GM23338 (cell line): ENCODE measurements at regions not wholly inside any gene's neighbourhood (a gene's known extent, or its start where the extent isn't known, plus 50 kb on each side); places are given as distances from the start of the nearest gene placed in this dataset.

Experiments used
- ATAC-seq: fragments of 200-7000 bp; cut with Tn5 transposase; 3 replicates; pipeline ENCODE4 v1.9.1; 2020
- DNase-seq: peaks from one replicate; pipeline ENCODE4 v3.0.0-alpha.2; 2015; ENCODE audit warnings: low spot score
- H2AFZ ChIP-seq: fragments of 200-600 bp; sonication (generic); 2 replicates; pipeline ENCODE4 v1.8.0; 2016; ENCODE audit warnings: antibody characterized with exemption, mild to moderate bottlenecking, moderate library complexity
- H3F3A ChIP-seq: fragments of 200-600 bp; sonication (generic); replicated peaks from 2 replicates; pipeline ENCODE4 v1.8.0; 2017; ENCODE audit warnings: antibody characterized with exemption, mixed run types, low read depth
- H3K27ac ChIP-seq: fragments of 200-600 bp; sonication (generic); 2 replicates; pipeline ENCODE4 v1.6.1; 2016; ENCODE audit warnings: low read depth
- H3K27me3 ChIP-seq: fragments of 200-600 bp; sonication (generic); 2 replicates; pipeline ENCODE4 v1.8.0; 2016; ENCODE audit warnings: mild to moderate bottlenecking, mixed run types, moderate library complexity; ENCODE audit not compliant: insufficient read depth
- H3K36me3 ChIP-seq: fragments of 200-600 bp; sonication (generic); 2 replicates; pipeline ENCODE4 v1.8.0; 2016; ENCODE audit warnings: mild to moderate bottlenecking; ENCODE audit not compliant: insufficient read depth
- H3K4me1 ChIP-seq: fragments of 200-600 bp; sonication (generic); 2 replicates; pipeline ENCODE4 v1.8.0; 2016; ENCODE audit warnings: mild to moderate bottlenecking, moderate library complexity; ENCODE audit not compliant: insufficient read depth
- H3K4me2 ChIP-seq: fragments of 200-600 bp; sonication (generic); 2 replicates; pipeline ENCODE4 v1.7.1; 2017; ENCODE audit warnings: mixed run types
- H3K4me3 ChIP-seq: fragments of 200-600 bp; sonication (generic); 2 replicates; pipeline ENCODE4 v1.6.1; 2016; ENCODE audit warnings: mixed run types
- H3K79me2 ChIP-seq: fragments of 200-600 bp; sonication (generic); replicated peaks from 2 replicates; pipeline ENCODE4 v1.8.0; 2017; ENCODE audit warnings: mild to moderate bottlenecking; ENCODE audit not compliant: insufficient read depth
- H3K9me2 ChIP-seq: fragments of 200-600 bp; sonication (generic); 2 replicates; pipeline ENCODE4 v1.8.0; 2017; ENCODE audit not compliant: insufficient read depth
- H4K20me1 ChIP-seq: fragments of 200-600 bp; sonication (generic); replicated peaks from 2 replicates; pipeline ENCODE4 v1.8.0; 2017; ENCODE audit warnings: mild to moderate bottlenecking; ENCODE audit not compliant: insufficient read depth
- H3K27ac Mint-ChIP-seq: 2 replicates; pipeline ENCODE4 v1.8.0; 2020; ENCODE audit warnings: inconsistent platforms, mild to moderate bottlenecking, moderate library complexity, mixed read lengths
- H3K27me3 Mint-ChIP-seq: 3 replicates; pipeline ENCODE4 v1.8.0; 2022; ENCODE audit warnings: low read depth, mild to moderate bottlenecking, moderate library complexity, mixed read lengths, inconsistent platforms; ENCODE audit not compliant: insufficient read depth, poor library complexity
- H3K36me3 Mint-ChIP-seq: 3 replicates; pipeline ENCODE4 v1.8.0; 2021; ENCODE audit warnings: low read depth, mild to moderate bottlenecking, inconsistent platforms, moderate library complexity, mixed read lengths
- H3K4me1 Mint-ChIP-seq: 3 replicates; pipeline ENCODE4 v1.8.0; 2020; ENCODE audit warnings: mild to moderate bottlenecking, inconsistent platforms, mixed read lengths
- H3K4me3 Mint-ChIP-seq: 3 replicates; pipeline ENCODE4 v1.8.0; 2021; ENCODE audit warnings: moderate library complexity, mild to moderate bottlenecking, inconsistent platforms, mixed read lengths
- H3K9me3 Mint-ChIP-seq: 3 replicates; pipeline ENCODE4 v1.8.0; 2020; ENCODE audit warnings: moderate library complexity, mild to moderate bottlenecking, inconsistent platforms, mixed read lengths
- CREB1 ChIP-seq: fragments of 250-450 bp; sonication (Bioruptor Pico); IDR thresholded peaks from 2 replicates; pipeline ENCODE4 v1.5.0; 2020; ENCODE audit warnings: low read depth, mild to moderate bottlenecking, moderate library complexity
- EZH2 ChIP-seq: fragments of 200-600 bp; sonication (generic); IDR thresholded peaks from one replicate; pipeline ENCODE4 v1.8.0; 2017; ENCODE audit warnings: antibody characterized with exemption, mild to moderate bottlenecking, low read depth; ENCODE audit not compliant: unreplicated experiment
- EZH2phosphoT487 ChIP-seq: fragments of 200-600 bp; sonication (generic); IDR thresholded peaks from one replicate; pipeline ENCODE4 v1.8.1; 2018; ENCODE audit warnings: antibody characterized with exemption; ENCODE audit not compliant: unreplicated experiment
- NANOG ChIP-seq: IDR thresholded peaks from 2 replicates; pipeline ENCODE4 v1.6.1; 2016; ENCODE audit warnings: antibody characterized with exemption, borderline replicate concordance
- REST ChIP-seq: IDR thresholded peaks from one replicate; pipeline ENCODE4 v1.6.1; 2018; ENCODE audit warnings: antibody characterized with exemption; ENCODE audit not compliant: unreplicated experiment
- STAT1 ChIP-seq: IDR thresholded peaks from one replicate; pipeline ENCODE4 v1.6.1; 2016; ENCODE audit warnings: antibody characterized with exemption; ENCODE audit not compliant: unreplicated experiment
- ZNF462 ChIP-seq: fragments of 250-450 bp; sonication (Bioruptor Pico); IDR thresholded peaks from 2 replicates; pipeline ENCODE4 v1.5.0; 2020; ENCODE audit warnings: mild to moderate bottlenecking, moderate library complexity

- no peak for TF ChIP-seq ZNF462 (CRISPR knock-in tag)
- no peak for TF ChIP-seq EZH2
- TF ChIP-seq NANOG, result no peak
Observed at GRCh38 chr2:105490956-105491355, 92.1 kb upstream of the FHL2 start (continued).

- Histone ChIP-seq H3K36me3 (no peaks in the 10 kb centered on the region), H3K4me2 (no peak overlapping the region), H3F3A (no peaks in the 10 kb centered on the region), H3K27ac (no peak overlapping the region), H3K4me1 (no peaks in the 10 kb centered on the region), H2AFZ (no peak overlapping the region), H3K4me3 (no peak overlapping the region), H4K20me1 (no peaks in the 10 kb centered on the region), H3K9me2 (no peaks in the 10 kb centered on the region), H3K79me2 (no peaks in the 10 kb centered on the region), H3K27me3 (no peaks in the 10 kb centered on the region)
- Mint-ChIP-seq H3K27ac (no peak overlapping the region), H3K9me3 (0 out of 3 replicates have a peak, but pooled peaks cover 3% of the 10 kb centered on the region), H3K36me3 (no peaks in the 10 kb centered on the region), H3K4me1 (no peaks in the 10 kb centered on the region), H3K4me3 (no peak overlapping the region), H3K27me3 (peaks cover 9% of the 10 kb centered on the region)
- no peak for DNase-seq
- no peak for ATAC-seq
- TF ChIP-seq CREB1 (no peak), EZH2phosphoT487 (no peak), STAT1 (no peak), ZNF462 (CRISPR knock-in tag) (no peak), REST (no peak)
Observed at GRCh38 chr2:105490204-105490603, 91.4 kb upstream of the FHL2 start.
